ENCODE measurements at regions not wholly inside any gene's neighbourhood (a gene's known extent, or its start where the extent isn't known, plus 50 kb on each side); places are given as distances from the start of the nearest gene placed in this dataset.

- no peak for TF ChIP-seq CTCF (IDR thresholded peaks at IDR 0.05; ENCODE audit: low read depth, low read length, poor library complexity, severe bottlenecking)
- no peak for TF ChIP-seq EZH2phosphoT487 (IDR thresholded peaks at IDR 0.05; ENCODE audit: borderline replicate concordance, low read length)
Measured at GRCh38 chr4:63965875-63966274, 443.4 kb downstream of the TECRL start.

Measured in DOHH2 (cell line).